ENCODE measurements at regions not wholly inside any gene's neighbourhood (a gene's known extent, or its start where the extent isn't known, plus 50 kb on each side); places are given as distances from the start of the nearest gene placed in this dataset.

GRCh38 chr21:23585419-23585818, 2021.9 kb downstream of the MRPL39 start:
- POLR2A ChIA-PET (ENCODE audit: unreplicated experiment), result no interaction called here
- Histone ChIP-seq H3K9me3 (ENCODE audit: control insufficient read depth, insufficient read depth, low read length) (peaks cover 6% of the 10 kb centered on the region; the same call in 1 of the 2 replicates), H3K79me1 (ENCODE audit: low read depth in 1 of 2, low read length in 2 of 2) (no peaks in the 10 kb centered on the region), H3K18ac (ENCODE audit: low read depth, low read length) (no peak overlapping the region), H3K9ac (ENCODE audit: low read depth, low read length) (no peak overlapping the region), H4K20me1 (ENCODE audit: insufficient read depth, low read length) (no peaks in the 10 kb centered on the region), H2AK9ac (replicated peaks; ENCODE audit: low read depth, low read length, poor library complexity) (no peak overlapping the region), H2AFZ (replicated peaks; ENCODE audit: low read length, poor library complexity) (no peak overlapping the region), H4K91ac (ENCODE audit: insufficient read depth, low read depth, low read length) (no peak overlapping the region), H3K9me1 (ENCODE audit: insufficient read depth, low read length) (no peaks in the 10 kb centered on the region), H4K8ac (ENCODE audit: low read depth in 2 of 2, low read length in 2 of 2) (no peak overlapping the region), H3K27me3 (ENCODE audit: control insufficient read depth, insufficient read depth, low read length) (no peaks in the 10 kb centered on the region), H2BK120ac (ENCODE audit: low read depth, low read length) (no peak overlapping the region), H3K27ac (ENCODE audit: insufficient read depth, low read length) (no peak overlapping the region), H3K14ac (replicated peaks; ENCODE audit: low read depth, low read length) (no peak overlapping the region), H3K36me3 (ENCODE audit: control insufficient read depth, insufficient read depth, low read length) (no peaks in the 10 kb centered on the region), H3K4me2 (ENCODE audit: low read depth, low read length) (no peak overlapping the region), H2BK5ac (ENCODE audit: low read depth, low read length, poor library complexity, severe bottlenecking) (no peak overlapping the region), H3K56ac (ENCODE audit: extremely low read depth, insufficient read depth, low read length) (no peak overlapping the region), H2BK20ac (ENCODE audit: low read depth, low read length) (no peak overlapping the region), H3K4me3 (ENCODE audit: insufficient read depth, low read depth, low read length) (no peak overlapping the region), H2AK5ac (ENCODE audit: low read depth, low read length) (no peak overlapping the region), H3K23ac (ENCODE audit: low read depth, low read length) (no peak overlapping the region), H3K4ac (ENCODE audit: low read depth, low read length) (no peak overlapping the region), H4K5ac (ENCODE audit: low read depth, low read length) (no peak overlapping the region), H2BK15ac (ENCODE audit: low read depth, low read length) (no peak overlapping the region), H3K4me1 (ENCODE audit: control insufficient read depth, insufficient read depth, low read length) (no peaks in the 10 kb centered on the region)
- in situ Hi-C loops (cut with MboI; ENCODE audit: low sequenced_read_pairs), result no loop called here
- ATAC-seq (ENCODE audit: low read depth) (no peak), DNase-seq (no peak)
- CTCF ChIA-PET, result no interaction called here
- intact Hi-C loops (cut with micrococcal nuclease), result no loop called here
- no CpG with 5 or more reads among the region's 2 CpGs for WGBS, 2 experiments (ENCODE audit: extremely low coverage in 2 of 2, insufficient read length in 1 of 2)
- BruUV-seq (replicated peaks), result no TSS peak
- TF ChIP-seq ELK1 (IDR thresholded peaks at IDR 0.05; ENCODE audit: borderline replicate concordance, low read depth, low read length) (no peak), CHD1 (IDR thresholded peaks at IDR 0.05; ENCODE audit: low read depth, low read length) (no peak), POLR2A (IDR thresholded peaks at IDR 0.05; ENCODE audit: low read depth, low read length) (no peak), USF2 (IDR thresholded peaks at IDR 0.05; ENCODE audit: low read depth, low read length) (no peak), RCOR1 (IDR thresholded peaks at IDR 0.05; ENCODE audit: insufficient replicate concordance, low read length) (no peak), MAZ (IDR thresholded peaks at IDR 0.05; ENCODE audit: borderline replicate concordance, low read depth, low read length) (no peak), SMC3 (IDR thresholded peaks at IDR 0.05; ENCODE audit: low read depth, low read length) (no peak), MAFK (IDR thresholded peaks at IDR 0.05; ENCODE audit: low read depth, low read length) (no peak), CEBPB (IDR thresholded peaks at IDR 0.05; ENCODE audit: low read depth, low read length) (no peak), RAD21 (IDR thresholded peaks at IDR 0.05; ENCODE audit: low read length) (no peak), FOS (IDR thresholded peaks at IDR 0.05; ENCODE audit: low read depth, low read length) (no peak)
- dilution Hi-C loops (cut with HindIII; ENCODE audit: low sequenced_read_pairs, unreplicated experiment), result no loop called here

Data from IMR-90 (cell line).